HTR-8/SVneo (cell line): ENCODE measurements at regions not wholly inside any gene's neighbourhood (a gene's known extent, or its start where the extent isn't known, plus 50 kb on each side); places are given as distances from the start of the nearest gene placed in this dataset.

Experiments used
- DNase-seq: peaks from one replicate; pipeline ENCODE4 v3.0.0; 2011; ENCODE audit warnings: low spot score, mixed read lengths; ENCODE audit not compliant: insufficient read length
- FAIRE-seq: peaks from 2 replicates; lab custom pipeline; 2011; peaks lifted over from hg19 to GRCh38; lab: Jason Lieb, UNC

GRCh38 chr7:129366-130221, 62.8 kb upstream of the FAM20C start:
- no peak for FAIRE-seq

GRCh38 chr7:130222-130572, 62.2 kb upstream of the FAM20C start:
- FAIRE-seq (no peak), DNase-seq (no peak)

More at GRCh38 chr7:129366-130221, 62.8 kb upstream of the FAM20C start:
- DNase-seq: no peak

GRCh38 chr7:130875-131780, 61.2 kb upstream of the FAM20C start:
- DNase-seq: no peak
- peak; percentile 4 for FAIRE-seq

- FAIRE-seq: no peak
- no peak for DNase-seq
These were observed 60.4 kb upstream of the FAM20C start for GRCh38 chr7:131781-132482.

GRCh38 chr7:132899-133298, 59.5 kb upstream of the FAM20C start:
- FAIRE-seq (peak; percentile 51), DNase-seq (no peak)

- FAIRE-seq (no peak), DNase-seq (no peak)
These were observed 58.9 kb upstream of the FAM20C start for GRCh38 chr7:133470-133869.

- FAIRE-seq: peak; percentile 59
- no peak for DNase-seq
These were observed 58.3 kb upstream of the FAM20C start for GRCh38 chr7:134029-134428.

- DNase-seq: no peak
- FAIRE-seq: no peak
These were observed 57.7 kb upstream of the FAM20C start for GRCh38 chr7:134561-135256.

- no peak for DNase-seq
- FAIRE-seq: no peak
These were observed 57.1 kb upstream of the FAM20C start for GRCh38 chr7:135257-135653.

- peak; percentile 64 for FAIRE-seq
- DNase-seq: no peak
These were observed 56.4 kb upstream of the FAM20C start for GRCh38 chr7:135731-136645.

- DNase-seq: no peak
- peak; percentile 49 for FAIRE-seq
These were observed 55.1 kb upstream of the FAM20C start for GRCh38 chr7:137094-137891.

GRCh38 chr7:139131-139530, 53.2 kb upstream of the FAM20C start:
- FAIRE-seq (no peak), DNase-seq (no peak)

GRCh38 chr7:139561-140243, 52.7 kb upstream of the FAM20C start:
- DNase-seq (no peak), FAIRE-seq (no peak)

- FAIRE-seq: no peak
- no peak for DNase-seq
These were observed 51.4 kb upstream of the FAM20C start for GRCh38 chr7:140996-141395.

GRCh38 chr7:142248-142941, 50.0 kb upstream of the FAM20C start:
- FAIRE-seq (peak; percentile 26), DNase-seq (no peak)
